Kasumi-1 (cell line): ENCODE measurements at regions not wholly inside any gene's neighbourhood (a gene's known extent, or its start where the extent isn't known, plus 50 kb on each side); places are given as distances from the start of the nearest gene placed in this dataset.

Source experiments
- DNase-seq, 2 experiments: peaks; one replicate each; lab custom pipeline; 2025; lab: John Stamatoyannopoulos, UW

DNA sequence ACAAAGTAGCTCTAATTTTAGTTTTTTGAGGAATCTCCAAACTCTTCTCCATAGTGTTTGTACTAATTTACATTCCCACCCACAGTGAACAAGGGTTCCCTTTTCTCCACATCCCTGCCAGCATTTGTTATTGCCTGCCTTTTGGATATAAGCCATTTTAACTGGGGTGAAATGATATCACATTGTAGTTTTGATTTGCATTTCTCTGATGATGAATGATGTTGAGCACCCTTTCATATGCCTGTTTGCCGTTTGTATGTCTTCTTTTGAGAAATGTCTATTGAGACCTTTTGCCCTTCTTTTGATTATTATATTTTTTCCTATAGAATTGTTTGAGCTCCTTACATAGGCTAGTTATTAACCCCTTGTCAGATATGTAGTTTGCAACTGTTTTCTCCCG lies 239.9 kb upstream of the TPM1 start:
- DNase-seq = no peak

DNA sequence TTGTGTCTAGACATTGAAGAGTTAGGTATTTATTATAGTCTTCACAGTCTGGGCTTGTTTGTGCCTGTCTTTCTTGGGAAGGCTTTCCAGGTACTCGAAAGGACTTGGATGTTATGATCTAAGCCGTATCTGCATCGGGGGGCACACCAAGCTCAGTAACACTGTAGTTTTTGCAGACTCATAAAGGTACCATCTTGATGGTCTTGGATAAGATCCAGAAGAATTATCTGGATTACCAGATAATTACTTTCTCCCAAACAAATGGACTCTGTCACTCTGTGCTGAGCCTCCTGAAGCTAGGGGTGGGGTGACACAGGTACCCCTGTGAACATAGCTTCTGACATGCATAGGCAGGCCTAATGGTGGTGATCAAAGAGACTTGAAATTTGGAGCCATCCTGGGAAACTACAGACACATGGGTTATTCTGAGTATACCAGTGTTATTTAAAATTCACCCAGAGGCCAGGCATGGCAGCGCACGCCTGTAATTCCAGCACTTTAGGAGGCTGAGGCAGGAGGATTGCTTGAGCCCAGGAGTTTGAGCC lies 238.6 kb upstream of the TPM1 start:
- no peak for DNase-seq

DNA sequence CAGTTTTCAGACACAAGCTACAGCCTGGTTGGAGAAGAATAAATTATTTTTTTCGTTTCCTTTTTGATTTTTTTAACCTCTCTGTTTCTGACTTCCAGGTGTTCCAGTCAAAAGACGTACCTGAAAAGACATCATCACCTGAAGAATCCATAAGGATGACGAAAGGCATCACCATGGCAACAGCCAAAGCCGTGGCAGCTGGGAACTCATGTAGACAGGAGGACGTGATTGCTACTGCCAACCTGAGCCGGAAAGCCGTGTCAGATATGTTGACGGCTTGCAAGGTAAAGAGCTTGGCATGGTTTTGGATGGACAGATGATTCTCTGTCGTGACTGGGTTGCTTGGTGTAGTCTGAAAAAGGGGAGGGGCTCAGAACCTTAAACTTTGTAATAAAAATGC lies 237.0 kb upstream of the TPM1 start:
- no peak for DNase-seq

GRCh38 chr15:62807539-62808130 lies 234.9 kb upstream of the TPM1 start:
- DNase-seq = no peak

DNA sequence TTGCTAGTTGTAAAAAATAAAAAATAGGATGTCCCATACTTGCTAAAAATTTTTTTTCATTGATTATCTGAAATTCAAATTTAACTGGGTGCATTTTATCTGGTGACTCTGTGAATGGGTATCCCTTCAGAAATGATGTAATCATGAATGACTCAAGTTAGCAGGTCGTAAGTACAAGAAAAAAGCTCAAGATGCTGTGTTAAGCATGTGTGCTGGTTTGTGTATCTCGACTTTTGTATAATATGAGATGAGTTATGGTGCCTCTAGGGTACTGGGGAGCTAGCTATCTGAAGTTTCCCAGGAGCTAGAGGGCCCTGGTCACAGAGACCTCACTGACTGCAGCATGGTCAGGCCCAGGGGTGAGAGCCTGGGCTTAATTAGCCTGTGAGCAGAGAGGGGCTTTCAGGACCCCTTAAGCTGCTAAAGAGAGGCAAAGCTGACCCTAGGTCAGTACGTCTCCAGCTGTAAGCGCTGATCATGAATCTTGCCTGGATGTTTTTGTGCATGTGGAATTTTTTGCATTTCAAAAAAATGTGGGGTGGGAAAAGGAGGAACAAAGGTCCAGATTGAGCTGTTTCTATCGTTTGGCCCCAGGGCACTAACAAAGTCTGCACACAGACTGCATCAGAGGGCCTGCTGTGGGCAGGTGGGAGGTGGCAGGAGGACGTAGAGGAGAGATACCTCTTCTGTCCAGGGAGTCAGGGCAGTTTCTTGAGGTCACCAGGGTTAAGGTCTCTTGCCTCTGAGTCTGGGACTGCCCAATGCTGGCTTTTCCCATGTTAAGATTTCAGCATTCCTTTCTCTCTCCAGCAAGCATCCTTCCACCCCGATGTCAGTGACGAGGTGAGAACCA lies 233.2 kb upstream of the TPM1 start:
- DNase-seq = no peak

DNA sequence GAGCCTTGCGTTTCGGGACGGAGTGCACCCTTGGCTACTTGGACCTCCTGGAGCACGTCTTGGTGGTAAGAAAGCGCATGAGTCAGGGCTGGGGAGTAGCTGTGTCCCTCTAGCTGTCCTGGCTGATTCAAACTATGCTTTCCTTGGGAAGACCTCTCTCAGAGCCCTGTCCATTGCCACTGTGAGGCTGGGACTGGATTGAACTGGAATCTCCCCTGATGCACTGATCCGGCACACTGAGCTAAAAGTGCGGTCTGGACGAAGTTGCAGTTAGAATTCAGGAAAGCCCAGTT lies 232.6 kb upstream of the TPM1 start:
- DNase-seq = no peak

GRCh38 chr15:62812515-62812835 lies 230.1 kb upstream of the TPM1 start:
- no peak for DNase-seq

GRCh38 chr15:62816342-62817069 lies 226.0 kb upstream of the TPM1 start:
- no peak for DNase-seq

DNA sequence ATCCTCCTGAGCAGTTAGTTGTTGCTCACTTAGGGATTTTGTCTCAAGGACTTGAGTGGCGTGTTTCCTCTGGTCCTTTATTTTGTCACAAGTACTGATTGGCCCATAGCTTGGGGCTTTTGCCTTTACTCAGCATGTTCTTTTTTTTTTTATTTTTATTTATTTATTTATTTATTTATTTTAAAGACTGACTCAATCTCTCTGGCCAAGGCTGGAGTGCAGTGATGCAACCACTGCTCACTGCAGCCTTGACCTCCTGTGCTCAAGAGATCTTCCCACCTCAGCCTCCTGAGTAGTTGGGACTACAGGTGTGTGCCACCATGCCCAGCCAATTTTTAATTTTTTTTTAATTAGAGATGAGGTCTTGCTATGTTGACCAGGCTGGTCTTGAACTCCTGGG lies 223.9 kb upstream of the TPM1 start:
- DNase-seq = no peak

DNA sequence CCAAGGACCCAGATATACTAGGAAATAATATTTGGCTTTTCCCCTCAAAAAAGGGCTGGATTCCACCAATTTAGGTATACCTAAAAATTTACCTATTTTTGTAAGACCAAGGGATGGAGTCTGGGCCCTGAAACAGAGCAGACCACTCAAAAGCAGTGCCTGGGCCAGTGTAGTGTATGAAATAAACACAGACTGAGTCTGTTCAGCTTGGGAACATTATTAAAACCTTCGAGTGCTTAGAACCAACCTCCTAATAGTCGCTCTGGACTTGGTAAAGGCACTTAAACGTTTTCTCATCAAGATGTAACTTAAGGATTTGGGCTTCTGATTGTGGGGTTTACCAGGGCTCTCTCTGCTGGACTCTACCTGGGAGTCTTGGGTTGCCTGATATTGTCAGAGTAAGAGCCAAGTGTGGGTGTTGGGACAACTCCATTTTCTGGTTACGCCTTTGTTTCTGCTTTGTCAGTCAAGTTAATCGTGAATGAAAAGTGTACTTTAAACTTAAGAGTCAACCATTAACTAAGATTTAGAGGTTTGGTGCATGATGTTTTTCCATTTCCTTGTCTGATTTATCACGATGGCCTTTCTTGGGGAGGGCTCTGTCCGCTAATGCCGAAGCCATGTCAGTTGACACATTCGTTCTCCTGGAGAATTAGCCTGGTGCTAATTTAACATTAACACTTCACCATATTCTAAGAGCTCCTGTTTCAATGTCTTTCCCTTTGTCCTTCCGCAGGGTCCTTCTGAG lies 221.0 kb upstream of the TPM1 start:
- DNase-seq = no peak

GRCh38 chr15:62822228-62822627 lies 220.3 kb upstream of the TPM1 start:
- no peak for DNase-seq

- no peak for DNase-seq
Measured at GRCh38 chr15:62823561-62823960, 219.0 kb upstream of the TPM1 start.

DNA sequence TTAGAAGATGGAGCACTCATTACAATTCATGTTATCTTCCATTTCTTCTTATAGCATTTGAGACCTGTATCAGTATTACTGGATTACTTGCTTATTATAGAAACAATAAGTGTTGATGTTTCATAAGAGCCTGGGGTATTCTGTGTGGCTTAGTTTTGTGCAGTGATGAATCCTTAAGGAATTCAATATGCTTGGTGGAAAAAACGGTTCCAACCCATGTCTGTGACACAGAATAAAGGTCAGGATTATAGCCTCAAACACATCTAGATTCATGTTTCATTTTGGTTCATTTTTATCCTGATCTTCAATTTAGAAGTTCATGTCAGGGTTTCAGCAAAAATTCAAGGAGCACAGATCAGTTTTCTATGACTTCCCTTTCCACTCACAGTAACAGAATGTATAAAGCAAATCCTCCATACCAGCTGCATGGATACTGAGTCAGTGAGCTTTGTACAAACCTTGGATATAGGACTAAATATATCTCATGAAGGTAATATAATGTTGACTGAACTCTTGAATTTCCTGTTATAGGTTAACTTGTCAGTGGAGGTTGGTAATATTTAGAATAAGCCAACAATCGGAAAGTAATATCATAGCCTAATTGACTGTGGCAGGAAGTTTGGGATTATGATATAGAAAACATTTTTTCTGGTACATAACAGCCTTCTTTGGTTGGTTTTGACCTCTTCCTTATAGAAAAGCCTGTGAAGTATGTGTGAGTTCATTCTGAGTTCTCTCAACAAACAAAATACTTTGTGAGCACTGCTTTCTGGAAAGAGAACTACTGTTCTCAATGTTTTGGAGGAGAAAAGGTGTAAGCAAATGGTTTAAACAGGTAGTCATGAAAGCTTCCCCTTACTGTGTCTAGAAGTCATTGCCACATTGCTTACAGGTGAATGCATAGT lies 218.2 kb upstream of the TPM1 start:
- no peak for DNase-seq

- DNase-seq = no peak
Measured at GRCh38 chr15:62825191-62825590, 217.4 kb upstream of the TPM1 start.

GRCh38 chr15:62826561-62826960 lies 216.0 kb upstream of the TPM1 start:
- DNase-seq = no peak

DNA sequence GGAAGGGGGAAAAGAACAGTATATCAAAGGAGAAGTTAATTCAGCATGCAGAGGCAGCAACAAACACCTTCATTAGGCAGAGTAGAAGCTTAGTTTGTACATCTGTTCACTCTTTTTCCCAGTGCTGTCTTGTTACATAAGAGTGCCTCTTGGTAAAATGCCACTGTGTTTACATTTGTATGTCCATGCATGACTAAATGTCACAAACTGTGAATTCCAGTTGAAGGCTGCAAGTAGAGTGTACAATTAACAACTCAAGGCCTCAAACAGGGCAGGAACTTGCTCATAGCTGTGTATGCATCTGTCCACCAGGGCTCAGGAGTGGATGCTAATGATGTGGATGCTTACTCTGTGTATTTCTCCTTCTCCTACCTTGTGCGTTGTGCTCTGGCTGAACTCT lies 214.2 kb upstream of the TPM1 start:
- no peak for DNase-seq

- DNase-seq = no peak
Measured at GRCh38 chr15:62832231-62832630, 210.3 kb upstream of the TPM1 start.

GRCh38 chr15:62833646-62834045 lies 208.9 kb upstream of the TPM1 start:
- no peak for DNase-seq

GRCh38 chr15:62834686-62835329 lies 207.7 kb upstream of the TPM1 start:
- no peak for DNase-seq

GRCh38 chr15:62835351-62835750 lies 207.2 kb upstream of the TPM1 start:
- DNase-seq = no peak

GRCh38 chr15:62835762-62836161 lies 206.8 kb upstream of the TPM1 start:
- DNase-seq = no peak
